ENCODE measurements at regions not wholly inside any gene's neighbourhood (a gene's known extent, or its start where the extent isn't known, plus 50 kb on each side); places are given as distances from the start of the nearest gene placed in this dataset.
"Not testable (repeated sequence)": the region's sequence is repeated elsewhere in the genome, so short reads cannot be mapped to it uniquely, and the experiment has no call there.

GRCh38 chr7:34486371-34486770 is 171.6 kb upstream of the NPSR1 start:
- peak; percentile 94 for DNase-seq (ENCODE audit: low spot score)

- DNase-seq (ENCODE audit: low spot score), result peak; percentile 10
These were observed 170.5 kb upstream of the NPSR1 start for GRCh38 chr7:34487391-34488115.

- DNase-seq (ENCODE audit: low spot score), result peak; percentile 10
These were observed 169.3 kb upstream of the NPSR1 start for GRCh38 chr7:34488766-34489165.

- DNase-seq (ENCODE audit: low spot score), result no peak
These were observed 166.1 kb upstream of the NPSR1 start for GRCh38 chr7:34491899-34492298.

- no peak for DNase-seq (ENCODE audit: low spot score)
These were observed 164.3 kb upstream of the NPSR1 start for GRCh38 chr7:34493752-34494151.

GRCh38 chr7:34497153-34497777 is 160.8 kb upstream of the NPSR1 start:
- DNase-seq (ENCODE audit: low spot score), result no peak

GRCh38 chr7:34501156-34501555 is 156.9 kb upstream of the NPSR1 start:
- DNase-seq (ENCODE audit: low spot score), result no peak

- DNase-seq (ENCODE audit: low spot score), result no peak
These were observed 150.8 kb upstream of the NPSR1 start for GRCh38 chr7:34507191-34507590.

GRCh38 chr7:34523226-34523918 is 134.6 kb upstream of the NPSR1 start:
- DNase-seq (ENCODE audit: low spot score), result no peak

- DNase-seq (ENCODE audit: low spot score), result no peak
These were observed 127.8 kb upstream of the NPSR1 start for GRCh38 chr7:34530259-34530658.

GRCh38 chr7:34539003-34539402 is 119.0 kb upstream of the NPSR1 start:
- DNase-seq (ENCODE audit: low spot score), result no peak

GRCh38 chr7:34544621-34545020 is 113.4 kb upstream of the NPSR1 start:
- DNase-seq (ENCODE audit: low spot score), result peak; percentile 96

- peak; percentile 67 for DNase-seq (ENCODE audit: low spot score)
These were observed 107.0 kb upstream of the NPSR1 start for GRCh38 chr7:34550996-34551395.

- no peak for DNase-seq (ENCODE audit: low spot score)
These were observed 105.5 kb upstream of the NPSR1 start for GRCh38 chr7:34552502-34552901.

GRCh38 chr7:34558022-34558421 is 100.0 kb upstream of the NPSR1 start:
- DNase-seq (ENCODE audit: low spot score), result no peak

- peak; percentile 96 for DNase-seq (ENCODE audit: low spot score)
These were observed 93.9 kb upstream of the NPSR1 start for GRCh38 chr7:34564091-34564490.

- no peak for DNase-seq (ENCODE audit: low spot score)
These were observed 90.1 kb upstream of the NPSR1 start for GRCh38 chr7:34567906-34568305.

GRCh38 chr7:34569975-34570699 is 87.9 kb upstream of the NPSR1 start:
- DNase-seq (ENCODE audit: low spot score), result no peak

- DNase-seq (ENCODE audit: low spot score), result peak; percentile 75
These were observed 83.0 kb upstream of the NPSR1 start for GRCh38 chr7:34575006-34575405.

- not testable (repeated sequence) for DNase-seq (ENCODE audit: low spot score)
These were observed 80.1 kb upstream of the NPSR1 start for GRCh38 chr7:34577934-34578333.

- not testable (repeated sequence) for DNase-seq (ENCODE audit: low spot score)
These were observed 76.3 kb upstream of the NPSR1 start for GRCh38 chr7:34581698-34582097.

- no peak for DNase-seq (ENCODE audit: low spot score)
These were observed 73.5 kb upstream of the NPSR1 start for GRCh38 chr7:34584526-34584925.

GRCh38 chr7:34596887-34597286 is 61.1 kb upstream of the NPSR1 start:
- DNase-seq (ENCODE audit: low spot score), result no peak
